ENCODE measurements at regions not wholly inside any gene's neighbourhood (a gene's known extent, or its start where the extent isn't known, plus 50 kb on each side); places are given as distances from the start of the nearest gene placed in this dataset.
A peak's percentile ranks its signal among the peaks of the same experiment; 100 is the strongest.

GRCh38 chr16:47895146-47895545 is 260.6 kb downstream of the ABCC12 start:
- no peak for TF ChIP-seq JUND (IDR thresholded peaks at IDR 0.05; ENCODE audit: low read depth)
- in situ Hi-C loops (cut with HindIII; ENCODE audit: low pct_unique_long_range_greater_than_20kb, low sequenced_read_pairs), result no loop called here
- no peak for DNase-seq (ENCODE audit: low read depth in 1 of 2, low spot score in 1 of 2)

- in situ Hi-C loops (cut with HindIII; ENCODE audit: low pct_unique_long_range_greater_than_20kb, low sequenced_read_pairs), result no loop called here
- no peak for TF ChIP-seq JUND (IDR thresholded peaks at IDR 0.05; ENCODE audit: low read depth)
- DNase-seq (ENCODE audit: low read depth in 1 of 2, low spot score in 1 of 2), result no peak
Measured at GRCh38 chr16:47892999-47893398, 262.8 kb downstream of the ABCC12 start.

GRCh38 chr16:47888734-47889133 is 267.1 kb downstream of the ABCC12 start:
- no peak for DNase-seq (ENCODE audit: low read depth in 1 of 2, low spot score in 1 of 2)
- TF ChIP-seq JUND (IDR thresholded peaks at IDR 0.05; ENCODE audit: low read depth), result no peak
- in situ Hi-C loops (cut with HindIII; ENCODE audit: low pct_unique_long_range_greater_than_20kb, low sequenced_read_pairs), result no loop called here

GRCh38 chr16:47888142-47888541 is 267.7 kb downstream of the ABCC12 start:
- peak; percentile 8 to 60 for DNase-seq (ENCODE audit: low read depth in 1 of 2, low spot score in 1 of 2)
- no peak for TF ChIP-seq JUND (IDR thresholded peaks at IDR 0.05; ENCODE audit: low read depth)
- in situ Hi-C loops (cut with HindIII; ENCODE audit: low pct_unique_long_range_greater_than_20kb, low sequenced_read_pairs), result no loop called here

GRCh38 chr16:47887496-47887895 is 268.3 kb downstream of the ABCC12 start:
- TF ChIP-seq JUND (IDR thresholded peaks at IDR 0.05; ENCODE audit: low read depth), result no peak
- DNase-seq (ENCODE audit: low read depth in 1 of 2, low spot score in 1 of 2), result peak in 1 of 2 experiments; percentile 17
- in situ Hi-C loops (cut with HindIII; ENCODE audit: low pct_unique_long_range_greater_than_20kb, low sequenced_read_pairs), result no loop called here

- in situ Hi-C loops (cut with HindIII; ENCODE audit: low pct_unique_long_range_greater_than_20kb, low sequenced_read_pairs), result no loop called here
- no peak for DNase-seq (ENCODE audit: low read depth in 1 of 2, low spot score in 1 of 2)
- TF ChIP-seq JUND (IDR thresholded peaks at IDR 0.05; ENCODE audit: low read depth), result no peak
Measured at GRCh38 chr16:47886631-47887415, 269.0 kb downstream of the ABCC12 start.

GRCh38 chr16:47886139-47886538 is 269.7 kb downstream of the ABCC12 start:
- in situ Hi-C loops (cut with HindIII; ENCODE audit: low pct_unique_long_range_greater_than_20kb, low sequenced_read_pairs), result no loop called here
- no peak for TF ChIP-seq JUND (IDR thresholded peaks at IDR 0.05; ENCODE audit: low read depth)
- DNase-seq (ENCODE audit: low read depth in 1 of 2, low spot score in 1 of 2), result no peak

- in situ Hi-C loops (cut with HindIII; ENCODE audit: low pct_unique_long_range_greater_than_20kb, low sequenced_read_pairs), result no loop called here
- no peak for DNase-seq (ENCODE audit: low read depth in 1 of 2, low spot score in 1 of 2)
- TF ChIP-seq JUND (IDR thresholded peaks at IDR 0.05; ENCODE audit: low read depth), result no peak
Measured at GRCh38 chr16:47885489-47885888, 270.3 kb downstream of the ABCC12 start.

- in situ Hi-C loops (cut with HindIII; ENCODE audit: low pct_unique_long_range_greater_than_20kb, low sequenced_read_pairs), result no loop called here
- DNase-seq (ENCODE audit: low read depth in 1 of 2, low spot score in 1 of 2), result no peak
- TF ChIP-seq JUND (IDR thresholded peaks at IDR 0.05; ENCODE audit: low read depth), result no peak
Measured at GRCh38 chr16:47884116-47884725, 271.6 kb downstream of the ABCC12 start.

GRCh38 chr16:47881574-47881973 is 274.2 kb downstream of the ABCC12 start:
- in situ Hi-C loops (cut with HindIII; ENCODE audit: low pct_unique_long_range_greater_than_20kb, low sequenced_read_pairs), result no loop called here
- no peak for TF ChIP-seq JUND (IDR thresholded peaks at IDR 0.05; ENCODE audit: low read depth)
- no peak for DNase-seq (ENCODE audit: low read depth in 1 of 2, low spot score in 1 of 2)

- in situ Hi-C loops (cut with HindIII; ENCODE audit: low pct_unique_long_range_greater_than_20kb, low sequenced_read_pairs), result no loop called here
Measured at GRCh38 chr16:47880653-47881052, 275.1 kb downstream of the ABCC12 start.

GRCh38 chr16:47877166-47877565 is 278.6 kb downstream of the ABCC12 start:
- DNase-seq (ENCODE audit: low read depth in 1 of 2, low spot score in 1 of 2), result no peak
- no peak for TF ChIP-seq JUND (IDR thresholded peaks at IDR 0.05; ENCODE audit: low read depth)
- in situ Hi-C loops (cut with HindIII; ENCODE audit: low pct_unique_long_range_greater_than_20kb, low sequenced_read_pairs), result no loop called here

More at GRCh38 chr16:47880653-47881052, 275.1 kb downstream of the ABCC12 start:
- DNase-seq (ENCODE audit: low read depth in 1 of 2, low spot score in 1 of 2), result no peak
- TF ChIP-seq JUND (IDR thresholded peaks at IDR 0.05; ENCODE audit: low read depth), result no peak

- TF ChIP-seq JUND (IDR thresholded peaks at IDR 0.05; ENCODE audit: low read depth), result no peak
- DNase-seq (ENCODE audit: low read depth in 1 of 2, low spot score in 1 of 2), result no peak
- in situ Hi-C loops (cut with HindIII; ENCODE audit: low pct_unique_long_range_greater_than_20kb, low sequenced_read_pairs), result no loop called here
Measured at GRCh38 chr16:47876511-47876910, 279.3 kb downstream of the ABCC12 start.

Data from T47D (cell line).